ENCODE measurements at regions not wholly inside any gene's neighbourhood (a gene's known extent, or its start where the extent isn't known, plus 50 kb on each side); places are given as distances from the start of the nearest gene placed in this dataset.

GRCh38 chr12:97940105-97940504, 477.5 kb downstream of the RMST start:
- TF ChIP-seq CTCF (IDR thresholded peaks at IDR 0.05) (no peak), EZH2 (IDR thresholded peaks at IDR 0.05; ENCODE audit: borderline replicate concordance, insufficient read depth, low read depth, low read length, poor library complexity, severe bottlenecking) (no peak)
